Neural crest cell (in vitro differentiated cells): ENCODE measurements at regions not wholly inside any gene's neighbourhood (a gene's known extent, or its start where the extent isn't known, plus 50 kb on each side); places are given as distances from the start of the nearest gene placed in this dataset.

Source experiments
- DNase-seq: peaks from one replicate; pipeline ENCODE4 v3.0.0; 2021; ENCODE audit warnings: low read depth, mixed read lengths, low spot score
- H3K27ac Mint-ChIP-seq: one replicate; pipeline ENCODE4 v1.8.0; 2021; ENCODE audit warnings: mild to moderate bottlenecking, mixed read lengths; ENCODE audit not compliant: unreplicated experiment
- H3K27me3 Mint-ChIP-seq: 2 replicates; pipeline ENCODE4 v1.8.0; 2021; ENCODE audit warnings: low read depth, mild to moderate bottlenecking, mixed read lengths
- H3K36me3 Mint-ChIP-seq: 2 replicates; pipeline ENCODE4 v1.8.0; 2021; ENCODE audit warnings: low read depth, mild to moderate bottlenecking, mixed read lengths
- H3K4me1 Mint-ChIP-seq: 2 replicates; pipeline ENCODE4 v1.8.0; 2021; ENCODE audit warnings: mixed read lengths
- H3K4me3 Mint-ChIP-seq: one replicate; pipeline ENCODE4 v1.8.0; 2021; ENCODE audit warnings: mild to moderate bottlenecking, mixed read lengths
- H3K9me3 Mint-ChIP-seq: 2 replicates; pipeline ENCODE4 v1.8.0; 2021; ENCODE audit warnings: mixed read lengths
- CTCF ChIP-seq: fragments of 200-600 bp; sonication (generic); conservative IDR thresholded peaks from 2 replicates; pipeline ENCODE4 v1.5.0; 2021; ENCODE audit warnings: antibody characterized with exemption, mild to moderate bottlenecking

- Mint-ChIP-seq H3K27ac (no peak overlapping the region), H3K4me1 (peaks cover 4% of the 10 kb centered on the region)
Observed at GRCh38 chr15:38687775-38688495, 123.3 kb upstream of the RASGRP1 start.

GRCh38 chr15:38688761-38689160, 124.1 kb upstream of the RASGRP1 start:
- no peaks in the 10 kb centered on the region for H3K9me3 Mint-ChIP-seq
- H3K4me1 Mint-ChIP-seq = peaks cover 4% of the 10 kb centered on the region
- H3K36me3 Mint-ChIP-seq = no peaks in the 10 kb centered on the region
- no peak overlapping the region for H3K4me3 Mint-ChIP-seq
- no peaks in the 10 kb centered on the region for H3K27me3 Mint-ChIP-seq
- H3K27ac Mint-ChIP-seq = no peak overlapping the region
- TF ChIP-seq CTCF = no peak
- DNase-seq = no peak

More at GRCh38 chr15:38687775-38688495, 123.3 kb upstream of the RASGRP1 start:
- Mint-ChIP-seq H3K27me3 (no peaks in the 10 kb centered on the region), H3K36me3 (no peaks in the 10 kb centered on the region), H3K4me3 (no peak overlapping the region), H3K9me3 (no peaks in the 10 kb centered on the region)
- no peak for DNase-seq
- TF ChIP-seq CTCF = no peak

- no peaks in the 10 kb centered on the region for H3K27me3 Mint-ChIP-seq
Observed at GRCh38 chr15:38689522-38689921, 124.9 kb upstream of the RASGRP1 start.

GRCh38 chr15:38690216-38690615, 125.6 kb upstream of the RASGRP1 start:
- H3K4me1 Mint-ChIP-seq = peaks cover 4% of the 10 kb centered on the region
- DNase-seq = no peak
- no peaks in the 10 kb centered on the region for H3K27me3 Mint-ChIP-seq
- H3K36me3 Mint-ChIP-seq = no peaks in the 10 kb centered on the region
- H3K9me3 Mint-ChIP-seq = no peaks in the 10 kb centered on the region
- no peak for TF ChIP-seq CTCF
- H3K4me3 Mint-ChIP-seq = no peak overlapping the region
- H3K27ac Mint-ChIP-seq = no peak overlapping the region

More at GRCh38 chr15:38689522-38689921, 124.9 kb upstream of the RASGRP1 start:
- no peak for TF ChIP-seq CTCF
- no peak overlapping the region for H3K27ac Mint-ChIP-seq
- no peaks in the 10 kb centered on the region for H3K9me3 Mint-ChIP-seq
- no peaks in the 10 kb centered on the region for H3K36me3 Mint-ChIP-seq
- H3K4me3 Mint-ChIP-seq = no peak overlapping the region
- no peak for DNase-seq
- H3K4me1 Mint-ChIP-seq = peaks cover 4% of the 10 kb centered on the region

GRCh38 chr15:38690719-38691332, 126.2 kb upstream of the RASGRP1 start:
- Mint-ChIP-seq H3K27me3 (no peaks in the 10 kb centered on the region), H3K36me3 (no peaks in the 10 kb centered on the region), H3K4me3 (no peak overlapping the region), H3K27ac (no peak overlapping the region), H3K9me3 (no peaks in the 10 kb centered on the region), H3K4me1 (peaks cover 4% of the 10 kb centered on the region)
- DNase-seq = peak; percentile 82
- peak; percentile 90 for TF ChIP-seq CTCF
